Sigmoid colon (tissue), 4 donors: ENCODE measurements at regions not wholly inside any gene's neighbourhood (a gene's known extent, or its start where the extent isn't known, plus 50 kb on each side); places are given as distances from the start of the nearest gene placed in this dataset.

Experiments
- POLR2A ChIP-seq, 2 donors: fragments of 450-650 bp; IDR thresholded peaks; one replicate each; pipeline ENCODE4 v1.6.1; 2016; ENCODE audit warnings: antibody characterized with exemption in 2 of 2, mild to moderate bottlenecking in 2 of 2, moderate library complexity in 2 of 2
- POLR2AphosphoS5 ChIP-seq, 4 donors: sonication (generic); formaldehyde crosslinking; IDR thresholded peaks; one replicate each; pipeline ENCODE4 v1.6.1; 2017; ENCODE audit warnings: antibody characterized with exemption in 4 of 4
- TF ChIP-seq, protein P1 (sequence below), 4 experiments: fragments of 450-650 bp in 3 of 4; fragments of 200-600 bp in 1 of 4; IDR thresholded peaks; one replicate each; pipeline ENCODE4 v1.5.1; 2016 to 2019; ENCODE audit warnings: antibody characterized with exemption in 4 of 4, mild to moderate bottlenecking in 3 of 4, moderate library complexity in 2 of 4

DNA sequence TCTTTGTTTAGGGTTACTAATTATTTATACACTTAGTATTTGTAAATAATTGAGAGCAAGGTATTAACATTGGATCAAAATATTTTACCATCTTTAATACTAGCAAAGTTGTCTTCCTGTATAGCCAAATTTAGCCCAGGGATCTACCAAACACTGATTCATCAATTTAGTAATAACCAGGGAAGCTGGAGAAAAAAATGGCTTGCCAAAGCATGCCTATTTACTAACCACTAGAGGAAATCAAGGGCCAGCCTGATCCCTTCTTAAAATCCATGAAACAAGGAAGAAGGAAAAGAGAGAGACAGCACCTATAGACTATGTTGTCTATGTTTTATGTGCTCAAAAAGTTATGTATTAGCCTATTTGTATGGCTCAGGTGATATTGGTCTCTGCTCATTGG is 450.3 kb upstream of the GJE1 start:
- no peak for TF ChIP-seq POLR2A (IDR thresholded peaks at IDR 0.05)
- TF ChIP-seq, protein P1, sequence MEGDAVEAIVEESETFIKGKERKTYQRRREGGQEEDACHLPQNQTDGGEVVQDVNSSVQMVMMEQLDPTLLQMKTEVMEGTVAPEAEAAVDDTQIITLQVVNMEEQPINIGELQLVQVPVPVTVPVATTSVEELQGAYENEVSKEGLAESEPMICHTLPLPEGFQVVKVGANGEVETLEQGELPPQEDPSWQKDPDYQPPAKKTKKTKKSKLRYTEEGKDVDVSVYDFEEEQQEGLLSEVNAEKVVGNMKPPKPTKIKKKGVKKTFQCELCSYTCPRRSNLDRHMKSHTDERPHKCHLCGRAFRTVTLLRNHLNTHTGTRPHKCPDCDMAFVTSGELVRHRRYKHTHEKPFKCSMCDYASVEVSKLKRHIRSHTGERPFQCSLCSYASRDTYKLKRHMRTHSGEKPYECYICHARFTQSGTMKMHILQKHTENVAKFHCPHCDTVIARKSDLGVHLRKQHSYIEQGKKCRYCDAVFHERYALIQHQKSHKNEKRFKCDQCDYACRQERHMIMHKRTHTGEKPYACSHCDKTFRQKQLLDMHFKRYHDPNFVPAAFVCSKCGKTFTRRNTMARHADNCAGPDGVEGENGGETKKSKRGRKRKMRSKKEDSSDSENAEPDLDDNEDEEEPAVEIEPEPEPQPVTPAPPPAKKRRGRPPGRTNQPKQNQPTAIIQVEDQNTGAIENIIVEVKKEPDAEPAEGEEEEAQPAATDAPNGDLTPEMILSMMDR (IDR thresholded peaks at IDR 0.05): no peak
- no peak for TF ChIP-seq POLR2AphosphoS5 (IDR thresholded peaks at IDR 0.05)
